KMS-11 (cell line): ENCODE measurements at regions not wholly inside any gene's neighbourhood (a gene's known extent, or its start where the extent isn't known, plus 50 kb on each side); places are given as distances from the start of the nearest gene placed in this dataset.

Source experiments
- H2AFZ ChIP-seq: fragments of 200-600 bp; sonication (generic); 2 replicates; pipeline ENCODE4 v1.6.1; 2016; ENCODE audit warnings: antibody characterized with exemption, mixed run types, low read depth
- H3K27ac ChIP-seq: fragments of 200-600 bp; sonication (generic); 2 replicates; pipeline ENCODE4 v1.6.1; 2016; ENCODE audit warnings: mild to moderate bottlenecking, mixed run types
- H3K27me3 ChIP-seq: fragments of 200-600 bp; sonication (generic); 2 replicates; pipeline ENCODE4 v1.6.1; 2017; ENCODE audit warnings: mild to moderate bottlenecking, low read depth, mixed run types, moderate library complexity; ENCODE audit not compliant: insufficient read depth
- H3K36me3 ChIP-seq: fragments of 200-600 bp; sonication (generic); 2 replicates; pipeline ENCODE4 v1.6.1; 2017; ENCODE audit warnings: mild to moderate bottlenecking, mixed run types; ENCODE audit not compliant: insufficient read depth
- H3K4me1 ChIP-seq: fragments of 200-600 bp; sonication (generic); 2 replicates; pipeline ENCODE4 v1.6.1; 2016; ENCODE audit warnings: mild to moderate bottlenecking, low read depth, mixed run types; ENCODE audit not compliant: poor library complexity, severe bottlenecking
- H3K4me2 ChIP-seq: fragments of 200-600 bp; sonication (generic); 2 replicates; pipeline ENCODE4 v1.7.0; 2016; ENCODE audit warnings: mild to moderate bottlenecking, mixed run types
- H3K4me3 ChIP-seq: fragments of 200-600 bp; sonication (generic); IDR thresholded peaks from 2 replicates; pipeline ENCODE4 v1.6.1; 2017; ENCODE audit warnings: low read depth, low read length, mixed read lengths; ENCODE audit not compliant: insufficient read depth
- H3K79me2 ChIP-seq: fragments of 200-600 bp; sonication (generic); 2 replicates; pipeline ENCODE4 v1.6.1; 2016; ENCODE audit warnings: low read depth, mixed run types; ENCODE audit not compliant: insufficient read depth
- H3K9ac ChIP-seq: fragments of 200-600 bp; sonication (generic); 2 replicates; pipeline ENCODE4 v1.6.1; 2016; ENCODE audit warnings: mild to moderate bottlenecking, mixed run types
- H4K20me1 ChIP-seq: fragments of 200-600 bp; sonication (generic); 2 replicates; pipeline ENCODE4 v1.6.1; 2016; ENCODE audit warnings: mild to moderate bottlenecking, mixed run types; ENCODE audit not compliant: insufficient read depth
- CTCF ChIP-seq: fragments of 200-600 bp; sonication (generic); conservative IDR thresholded peaks from 2 replicates; pipeline ENCODE4 v1.6.1; 2017; ENCODE audit warnings: low read depth, mild to moderate bottlenecking, antibody characterized with exemption, low read length, moderate library complexity, mixed read lengths

GRCh38 chr3:135739779-135740178 lies 225.7 kb upstream of the PPP2R3A start:
- TF ChIP-seq CTCF = no peak
- H3K4me3 ChIP-seq = no peak overlapping the region
- H3K4me2 ChIP-seq = no peak overlapping the region
- H3K27me3 ChIP-seq = no peaks in the 10 kb centered on the region
- H3K27ac ChIP-seq = no peak overlapping the region
- no peak overlapping the region for H2AFZ ChIP-seq
- no peak overlapping the region for H3K9ac ChIP-seq
- H3K36me3 ChIP-seq = no peaks in the 10 kb centered on the region
- no peaks in the 10 kb centered on the region for H3K4me1 ChIP-seq
- no peaks in the 10 kb centered on the region for H3K79me2 ChIP-seq
- no peaks in the 10 kb centered on the region for H4K20me1 ChIP-seq

GRCh38 chr3:135740211-135740610 lies 225.3 kb upstream of the PPP2R3A start:
- H3K4me3 ChIP-seq = no peak overlapping the region
- H3K4me2 ChIP-seq = no peak overlapping the region
- H3K27ac ChIP-seq = no peak overlapping the region
- no peaks in the 10 kb centered on the region for H3K4me1 ChIP-seq
- no peak for TF ChIP-seq CTCF
- no peaks in the 10 kb centered on the region for H4K20me1 ChIP-seq
- H3K9ac ChIP-seq = no peak overlapping the region
- H2AFZ ChIP-seq = no peak overlapping the region
- H3K27me3 ChIP-seq = no peaks in the 10 kb centered on the region
- H3K36me3 ChIP-seq = no peaks in the 10 kb centered on the region
- H3K79me2 ChIP-seq = no peaks in the 10 kb centered on the region

- no peak overlapping the region for H2AFZ ChIP-seq
- H4K20me1 ChIP-seq = no peaks in the 10 kb centered on the region
- H3K4me2 ChIP-seq = no peak overlapping the region
- no peaks in the 10 kb centered on the region for H3K27me3 ChIP-seq
- no peak overlapping the region for H3K4me3 ChIP-seq
- no peaks in the 10 kb centered on the region for H3K36me3 ChIP-seq
- no peaks in the 10 kb centered on the region for H3K79me2 ChIP-seq
- no peak for TF ChIP-seq CTCF
- no peak overlapping the region for H3K27ac ChIP-seq
- no peak overlapping the region for H3K9ac ChIP-seq
- H3K4me1 ChIP-seq = no peaks in the 10 kb centered on the region
Observed at GRCh38 chr3:135740751-135741150, 224.8 kb upstream of the PPP2R3A start.

- no peak overlapping the region for H3K9ac ChIP-seq
- H3K4me2 ChIP-seq = no peak overlapping the region
- H2AFZ ChIP-seq = no peak overlapping the region
Observed at GRCh38 chr3:135751991-135752390, 213.5 kb upstream of the PPP2R3A start.

More at GRCh38 chr3:135751991-135752390, 213.5 kb upstream of the PPP2R3A start:
- H4K20me1 ChIP-seq = no peaks in the 10 kb centered on the region
- H3K4me1 ChIP-seq = no peaks in the 10 kb centered on the region
- H3K79me2 ChIP-seq = no peaks in the 10 kb centered on the region
- H3K27me3 ChIP-seq = no peaks in the 10 kb centered on the region
- TF ChIP-seq CTCF = no peak
- no peaks in the 10 kb centered on the region for H3K36me3 ChIP-seq
- H3K27ac ChIP-seq = no peak overlapping the region
- H3K4me3 ChIP-seq = no peak overlapping the region
